IPS-18a (cell line): ENCODE measurements at regions not wholly inside any gene's neighbourhood (a gene's known extent, or its start where the extent isn't known, plus 50 kb on each side); places are given as distances from the start of the nearest gene placed in this dataset.

Source experiments
- H3K27ac ChIP-seq: one replicate; pipeline ENCODE4 v1.5.1; 2013; ENCODE audit warnings: low read length
- H3K27me3 ChIP-seq: one replicate; pipeline ENCODE4 v1.6.1; 2013; ENCODE audit warnings: mild to moderate bottlenecking, low read length; ENCODE audit not compliant: control insufficient read depth, insufficient read depth
- H3K36me3 ChIP-seq: one replicate; pipeline ENCODE4 v1.6.1; 2013; ENCODE audit warnings: low read depth, low read length; ENCODE audit not compliant: control insufficient read depth
- H3K4me1 ChIP-seq: one replicate; pipeline ENCODE4 v1.6.1; 2013; ENCODE audit warnings: low read depth, low read length; ENCODE audit not compliant: control insufficient read depth
- H3K4me3 ChIP-seq: one replicate; pipeline ENCODE4 v1.5.1; 2013; ENCODE audit warnings: low read length
- H3K9ac ChIP-seq: one replicate; pipeline ENCODE4 v1.6.1; 2013; ENCODE audit warnings: mild to moderate bottlenecking, low read length, moderate library complexity
- H3K9me3 ChIP-seq: one replicate; pipeline ENCODE4 v1.6.1; 2013; ENCODE audit warnings: low read depth, low read length; ENCODE audit not compliant: control insufficient read depth

DNA sequence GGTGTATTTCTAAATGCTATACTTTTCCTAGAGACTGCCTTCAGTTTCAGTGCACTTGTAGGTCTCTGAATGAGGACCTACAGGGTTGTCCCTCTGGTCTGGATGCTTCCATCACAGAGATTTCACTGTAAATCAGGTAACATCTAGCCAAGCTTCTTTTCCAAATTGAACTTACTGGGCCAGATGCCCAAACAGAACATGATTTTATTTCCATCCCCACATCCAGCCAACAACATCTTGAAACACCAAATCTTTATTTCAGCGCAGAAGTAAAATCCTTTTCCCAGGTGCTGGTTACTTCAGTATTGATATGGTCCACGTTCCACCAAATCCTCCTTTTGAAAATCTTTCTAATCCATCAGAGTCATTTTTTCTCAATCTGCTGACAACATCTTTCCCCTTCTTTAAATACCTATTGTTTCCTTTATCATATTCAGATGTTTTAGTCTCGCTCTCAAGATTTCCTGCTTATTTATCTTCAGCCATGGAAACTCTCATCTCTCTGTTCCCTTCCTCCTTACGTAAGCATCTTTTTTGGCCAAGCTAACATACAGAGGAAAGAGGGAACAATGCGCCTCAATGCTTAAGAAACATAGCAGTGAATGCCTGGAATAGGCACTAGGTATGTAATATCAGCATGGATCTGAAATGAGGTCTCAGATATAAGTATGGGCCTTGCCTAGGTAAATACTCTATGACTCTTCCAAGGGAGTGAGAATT, 201.2 kb upstream of the MTNR1B start:
- peaks cover 3% of the 10 kb centered on the region for H3K4me1 ChIP-seq
- no peak overlapping the region for H3K4me3 ChIP-seq
- no peaks in the 10 kb centered on the region for H3K9me3 ChIP-seq
- H3K36me3 ChIP-seq, result no peaks in the 10 kb centered on the region
- H3K9ac ChIP-seq, result no peak overlapping the region
- H3K27me3 ChIP-seq, result no peaks in the 10 kb centered on the region
- no peak overlapping the region for H3K27ac ChIP-seq

DNA sequence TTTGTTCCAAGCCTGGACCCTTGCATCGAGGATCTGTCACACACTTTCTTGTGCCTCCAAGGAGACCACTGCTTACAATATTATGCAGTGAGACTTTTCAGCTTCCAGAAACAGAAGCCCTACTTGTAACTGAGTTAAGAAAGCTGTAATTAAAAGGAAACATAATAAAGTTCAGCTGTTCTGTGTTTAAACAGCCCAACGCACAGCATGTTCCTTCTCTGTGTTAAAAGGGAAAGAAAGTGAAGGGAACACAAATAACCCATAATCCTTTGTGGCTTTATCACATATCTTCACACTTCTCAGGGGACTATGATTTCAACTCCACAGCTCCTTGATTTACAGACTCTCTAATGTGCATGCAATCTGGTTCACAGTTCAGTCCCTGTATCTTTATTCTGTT, 200.3 kb upstream of the MTNR1B start:
- Histone ChIP-seq H3K27me3 (no peaks in the 10 kb centered on the region), H3K27ac (no peak overlapping the region), H3K4me3 (no peak overlapping the region), H3K9ac (no peak overlapping the region), H3K4me1 (peaks cover 3% of the 10 kb centered on the region), H3K36me3 (no peaks in the 10 kb centered on the region), H3K9me3 (no peaks in the 10 kb centered on the region)

DNA sequence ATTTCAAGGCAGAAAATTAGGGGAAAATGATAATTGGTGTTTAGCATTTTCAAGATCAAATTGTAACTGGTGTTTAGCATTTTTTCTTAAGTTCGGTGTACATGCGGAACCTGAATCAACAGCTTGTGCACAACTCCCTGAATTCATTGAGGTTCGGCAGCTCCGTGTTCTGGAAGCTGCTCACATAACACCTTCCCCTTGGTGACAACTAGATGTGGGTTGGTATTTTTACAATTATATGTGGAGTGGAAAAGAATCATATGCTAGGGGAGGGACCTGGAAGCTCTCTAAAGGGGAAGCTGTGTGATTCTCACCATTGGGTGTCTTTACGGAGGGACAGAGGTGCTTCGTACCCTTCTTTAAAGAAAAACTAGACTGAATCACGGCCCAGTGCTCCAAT, 199.0 kb upstream of the MTNR1B start:
- peaks cover 3% of the 10 kb centered on the region for H3K4me1 ChIP-seq
- H3K36me3 ChIP-seq, result no peaks in the 10 kb centered on the region
- H3K9ac ChIP-seq, result no peak overlapping the region
- no peaks in the 10 kb centered on the region for H3K9me3 ChIP-seq
- no peak overlapping the region for H3K4me3 ChIP-seq
- no peak overlapping the region for H3K27ac ChIP-seq
- H3K27me3 ChIP-seq, result no peaks in the 10 kb centered on the region

GRCh38 chr11:92770981-92771380, 198.5 kb upstream of the MTNR1B start:
- no peaks in the 10 kb centered on the region for H3K36me3 ChIP-seq
- no peaks in the 10 kb centered on the region for H3K27me3 ChIP-seq
- no peak overlapping the region for H3K27ac ChIP-seq
- no peak overlapping the region for H3K9ac ChIP-seq
- no peaks in the 10 kb centered on the region for H3K9me3 ChIP-seq
- no peak overlapping the region for H3K4me3 ChIP-seq
- H3K4me1 ChIP-seq, result no peaks in the 10 kb centered on the region

- Histone ChIP-seq H3K9me3 (no peaks in the 10 kb centered on the region), H3K27ac (no peak overlapping the region), H3K4me3 (no peak overlapping the region), H3K27me3 (no peaks in the 10 kb centered on the region), H3K9ac (no peak overlapping the region), H3K4me1 (no peaks in the 10 kb centered on the region), H3K36me3 (no peaks in the 10 kb centered on the region)
These were observed 197.8 kb upstream of the MTNR1B start for GRCh38 chr11:92771701-92772100.

GRCh38 chr11:92775003-92775676, 194.3 kb upstream of the MTNR1B start:
- Histone ChIP-seq H3K27me3 (no peaks in the 10 kb centered on the region), H3K27ac (no peak overlapping the region), H3K4me3 (no peak overlapping the region), H3K4me1 (peaks cover 17% of the 10 kb centered on the region), H3K36me3 (no peaks in the 10 kb centered on the region), H3K9ac (no peak overlapping the region), H3K9me3 (no peaks in the 10 kb centered on the region)

- no peak overlapping the region for H3K27ac ChIP-seq
- peaks cover 17% of the 10 kb centered on the region for H3K4me1 ChIP-seq
- no peak overlapping the region for H3K4me3 ChIP-seq
These were observed 192.8 kb upstream of the MTNR1B start for GRCh38 chr11:92776676-92777075.

DNA sequence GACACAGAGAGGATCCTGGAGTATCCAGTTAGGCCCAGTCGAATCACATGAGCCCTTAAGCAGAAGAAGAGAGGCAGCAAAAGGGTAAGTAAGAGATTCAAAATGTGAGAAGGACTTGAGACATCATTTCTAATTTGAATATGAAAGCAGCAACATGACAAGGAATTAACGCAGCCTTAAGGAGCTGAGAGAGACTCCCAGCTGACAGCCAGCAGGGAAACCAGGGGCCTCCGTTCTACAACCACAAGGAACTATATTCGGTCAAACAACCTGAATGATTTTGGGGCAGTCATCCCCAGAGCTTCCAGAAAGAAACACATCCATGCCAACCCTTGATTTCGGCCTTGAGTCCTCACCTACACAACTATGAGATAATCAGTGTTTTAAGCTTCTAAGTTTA, 189.7 kb upstream of the MTNR1B start:
- Histone ChIP-seq H3K27ac (no peak overlapping the region), H3K9me3 (no peaks in the 10 kb centered on the region), H3K27me3 (no peaks in the 10 kb centered on the region), H3K36me3 (no peaks in the 10 kb centered on the region), H3K4me1 (peaks cover 17% of the 10 kb centered on the region), H3K9ac (no peak overlapping the region), H3K4me3 (no peak overlapping the region)

More at GRCh38 chr11:92776676-92777075, 192.8 kb upstream of the MTNR1B start:
- no peaks in the 10 kb centered on the region for H3K27me3 ChIP-seq
- H3K9me3 ChIP-seq, result no peaks in the 10 kb centered on the region
- H3K36me3 ChIP-seq, result no peaks in the 10 kb centered on the region
- H3K9ac ChIP-seq, result no peak overlapping the region

GRCh38 chr11:92781151-92781550, 188.3 kb upstream of the MTNR1B start:
- Histone ChIP-seq H3K27ac (no peak overlapping the region), H3K9ac (no peak overlapping the region), H3K4me1 (peaks cover 17% of the 10 kb centered on the region), H3K9me3 (no peaks in the 10 kb centered on the region), H3K36me3 (no peaks in the 10 kb centered on the region), H3K27me3 (no peaks in the 10 kb centered on the region), H3K4me3 (no peak overlapping the region)

- Histone ChIP-seq H3K27ac (no peak overlapping the region), H3K36me3 (no peaks in the 10 kb centered on the region), H3K9ac (no peak overlapping the region), H3K27me3 (no peaks in the 10 kb centered on the region), H3K4me3 (no peak overlapping the region), H3K9me3 (no peaks in the 10 kb centered on the region), H3K4me1 (peaks cover 17% of the 10 kb centered on the region)
These were observed 186.6 kb upstream of the MTNR1B start for GRCh38 chr11:92782806-92783205.

- no peaks in the 10 kb centered on the region for H3K36me3 ChIP-seq
- H3K9me3 ChIP-seq, result no peaks in the 10 kb centered on the region
- H3K9ac ChIP-seq, result no peak overlapping the region
- H3K27me3 ChIP-seq, result no peaks in the 10 kb centered on the region
- no peak overlapping the region for H3K4me3 ChIP-seq
- H3K4me1 ChIP-seq, result peaks cover 5% of the 10 kb centered on the region
- H3K27ac ChIP-seq, result no peak overlapping the region
These were observed 185.1 kb upstream of the MTNR1B start for GRCh38 chr11:92784331-92784730.

- Histone ChIP-seq H3K27ac (no peak overlapping the region), H3K9ac (no peak overlapping the region), H3K4me3 (no peak overlapping the region), H3K27me3 (no peaks in the 10 kb centered on the region), H3K36me3 (peaks cover 8% of the 10 kb centered on the region), H3K9me3 (no peaks in the 10 kb centered on the region), H3K4me1 (peaks cover 5% of the 10 kb centered on the region)
These were observed 181.8 kb upstream of the MTNR1B start for GRCh38 chr11:92787638-92788037.
